ENCODE measurements at regions not wholly inside any gene's neighbourhood (a gene's known extent, or its start where the extent isn't known, plus 50 kb on each side); places are given as distances from the start of the nearest gene placed in this dataset.

GRCh38 chr4:136097676-136098075 is 1434.6 kb downstream of the PCDH18 start:
- Histone ChIP-seq H3K27me3 (ENCODE audit: control insufficient read depth, insufficient read depth, low read length) (no peaks in the 10 kb centered on the region), H3K36me3 (ENCODE audit: control insufficient read depth, insufficient read depth, low read length) (no peaks in the 10 kb centered on the region), H2BK15ac (ENCODE audit: low read depth, low read length) (no peak overlapping the region), H3K4ac (ENCODE audit: low read depth, low read length) (no peak overlapping the region), H2BK5ac (ENCODE audit: low read depth, low read length, poor library complexity, severe bottlenecking) (no peak overlapping the region), H2AK5ac (ENCODE audit: low read depth, low read length) (no peak overlapping the region), H3K79me1 (ENCODE audit: low read depth in 1 of 2, low read length in 2 of 2) (no peaks in the 10 kb centered on the region), H3K56ac (ENCODE audit: extremely low read depth, insufficient read depth, low read length) (no peak overlapping the region), H2AK9ac (replicated peaks; ENCODE audit: low read depth, low read length, poor library complexity) (no peak overlapping the region), H3K4me2 (ENCODE audit: low read depth, low read length) (no peak overlapping the region), H3K23ac (ENCODE audit: low read depth, low read length) (no peak overlapping the region), H3K14ac (replicated peaks; ENCODE audit: low read depth, low read length) (no peak overlapping the region), H4K91ac (ENCODE audit: insufficient read depth, low read depth, low read length) (no peak overlapping the region), H2AFZ (replicated peaks; ENCODE audit: low read length, poor library complexity) (no peak overlapping the region), H3K4me3 (ENCODE audit: insufficient read depth, low read depth, low read length) (no peak overlapping the region), H4K8ac (ENCODE audit: low read depth in 2 of 2, low read length in 2 of 2) (no peak overlapping the region), H3K27ac (ENCODE audit: insufficient read depth, low read length) (no peak overlapping the region), H3K18ac (ENCODE audit: low read depth, low read length) (no peak overlapping the region), H2BK120ac (ENCODE audit: low read depth, low read length) (no peak overlapping the region), H3K9me1 (ENCODE audit: insufficient read depth, low read length) (no peaks in the 10 kb centered on the region), H4K5ac (ENCODE audit: low read depth, low read length) (no peak overlapping the region), H3K9ac (ENCODE audit: low read depth, low read length) (no peak overlapping the region), H3K4me1 (ENCODE audit: control insufficient read depth, insufficient read depth, low read length) (no peaks in the 10 kb centered on the region), H4K20me1 (ENCODE audit: insufficient read depth, low read length) (no peaks in the 10 kb centered on the region), H3K9me3 (ENCODE audit: control insufficient read depth, insufficient read depth, low read length) (no peaks in the 10 kb centered on the region), H2BK20ac (ENCODE audit: low read depth, low read length) (no peak overlapping the region)
- intact Hi-C loops (cut with micrococcal nuclease) (no loop called here), in situ Hi-C loops (cut with MboI; ENCODE audit: low sequenced_read_pairs) (no loop called here), dilution Hi-C loops (cut with HindIII; ENCODE audit: low sequenced_read_pairs, unreplicated experiment) (no loop called here)
- ChIA-PET CTCF (no interaction called here), POLR2A (ENCODE audit: unreplicated experiment) (no interaction called here)
- no TSS peak for BruUV-seq (replicated peaks)
- WGBS, 2 experiments (ENCODE audit: extremely low coverage in 2 of 2, insufficient read length in 1 of 2) = no CpG with 5 or more reads among the region's 4 CpGs
- TF ChIP-seq MAZ (IDR thresholded peaks at IDR 0.05; ENCODE audit: borderline replicate concordance, low read depth, low read length) (no peak), ELK1 (IDR thresholded peaks at IDR 0.05; ENCODE audit: borderline replicate concordance, low read depth, low read length) (no peak), CEBPB (IDR thresholded peaks at IDR 0.05; ENCODE audit: low read depth, low read length) (no peak), BHLHE40 (IDR thresholded peaks at IDR 0.05; ENCODE audit: low read depth, low read length) (no peak), MAFK (IDR thresholded peaks at IDR 0.05; ENCODE audit: low read depth, low read length) (no peak), RCOR1 (IDR thresholded peaks at IDR 0.05; ENCODE audit: insufficient replicate concordance, low read length) (no peak), FOS (IDR thresholded peaks at IDR 0.05; ENCODE audit: low read depth, low read length) (no peak), RFX5 (IDR thresholded peaks at IDR 0.05; ENCODE audit: low read depth, low read length) (no peak), CTCF (conservative IDR thresholded peaks at IDR 0.05; ENCODE audit: low read depth, low read length) (no peak), NFE2L2 (IDR thresholded peaks at IDR 0.05; ENCODE audit: low read depth, low read length) (no peak), POLR2A (IDR thresholded peaks at IDR 0.05; ENCODE audit: low read depth, low read length) (no peak), MXI1 (IDR thresholded peaks at IDR 0.05; ENCODE audit: borderline replicate concordance, low read depth, low read length) (no peak), SMC3 (IDR thresholded peaks at IDR 0.05; ENCODE audit: low read depth, low read length) (no peak), RAD21 (IDR thresholded peaks at IDR 0.05; ENCODE audit: low read length) (no peak), CHD1 (IDR thresholded peaks at IDR 0.05; ENCODE audit: low read depth, low read length) (no peak)
- ATAC-seq (ENCODE audit: low read depth) (no peak), DNase-seq (no peak)

Measured in IMR-90 (cell line).